ENCODE measurements at regions not wholly inside any gene's neighbourhood (a gene's known extent, or its start where the extent isn't known, plus 50 kb on each side); places are given as distances from the start of the nearest gene placed in this dataset.

- Histone ChIP-seq H3K4me1 (replicated peaks in 1 of 2) (no peaks in the 10 kb centered on the region), H3K9me3 (replicated peaks in 1 of 3) (peaks cover 0 to 5% (median 0%) of the 10 kb centered on the region in 3 donors), H3K36me3 (replicated peaks in 1 of 2) (no peaks in the 10 kb centered on the region), H3K27ac (no peak overlapping the region), H3K27me3 (no peaks in the 10 kb centered on the region), H3K4me3 (no peak overlapping the region)
- TF ChIP-seq, protein P1, sequence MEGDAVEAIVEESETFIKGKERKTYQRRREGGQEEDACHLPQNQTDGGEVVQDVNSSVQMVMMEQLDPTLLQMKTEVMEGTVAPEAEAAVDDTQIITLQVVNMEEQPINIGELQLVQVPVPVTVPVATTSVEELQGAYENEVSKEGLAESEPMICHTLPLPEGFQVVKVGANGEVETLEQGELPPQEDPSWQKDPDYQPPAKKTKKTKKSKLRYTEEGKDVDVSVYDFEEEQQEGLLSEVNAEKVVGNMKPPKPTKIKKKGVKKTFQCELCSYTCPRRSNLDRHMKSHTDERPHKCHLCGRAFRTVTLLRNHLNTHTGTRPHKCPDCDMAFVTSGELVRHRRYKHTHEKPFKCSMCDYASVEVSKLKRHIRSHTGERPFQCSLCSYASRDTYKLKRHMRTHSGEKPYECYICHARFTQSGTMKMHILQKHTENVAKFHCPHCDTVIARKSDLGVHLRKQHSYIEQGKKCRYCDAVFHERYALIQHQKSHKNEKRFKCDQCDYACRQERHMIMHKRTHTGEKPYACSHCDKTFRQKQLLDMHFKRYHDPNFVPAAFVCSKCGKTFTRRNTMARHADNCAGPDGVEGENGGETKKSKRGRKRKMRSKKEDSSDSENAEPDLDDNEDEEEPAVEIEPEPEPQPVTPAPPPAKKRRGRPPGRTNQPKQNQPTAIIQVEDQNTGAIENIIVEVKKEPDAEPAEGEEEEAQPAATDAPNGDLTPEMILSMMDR (IDR thresholded peaks at IDR 0.05) = no peak
- no peak for TF ChIP-seq POLR2A (IDR thresholded peaks at IDR 0.05)
- 66 to 80% (median 75%) methylated on average over 4 of the region's 4 CpGs for WGBS, 4 donors
- intact Hi-C loops (cut with DNase I) = no loop called here
- no peak for DNase-seq
Measured at GRCh38 chr6:94245395-94245794, 826.0 kb upstream of the EPHA7 start.

DNA sequence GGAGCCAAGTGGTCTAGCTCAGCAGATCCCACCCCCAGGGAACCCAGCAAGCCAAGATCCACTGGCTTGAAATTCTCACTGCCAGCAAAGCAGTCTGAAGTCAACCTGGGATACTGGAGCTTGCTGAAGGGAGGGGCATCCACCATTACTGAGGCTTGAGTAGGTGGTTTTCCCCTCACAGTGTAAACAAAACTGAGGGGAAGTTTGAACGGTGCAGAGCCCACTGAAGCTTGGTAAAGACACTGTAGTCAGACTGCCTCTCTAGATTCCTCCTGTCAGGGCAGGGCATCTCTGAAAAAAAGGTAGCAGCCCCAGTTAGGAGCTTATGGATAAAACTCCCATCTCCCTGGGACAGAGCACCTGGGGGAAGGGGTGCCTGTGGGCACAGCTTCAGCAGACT lies 819.5 kb upstream of the EPHA7 start:
- intact Hi-C loops (cut with DNase I) = no loop called here
- WGBS, 4 donors = 30 to 50% (median 41%) methylated on average over 1 of the region's 1 CpG
- Histone ChIP-seq H3K4me1 (replicated peaks in 1 of 2) (no peaks in the 10 kb centered on the region), H3K27me3 (no peaks in the 10 kb centered on the region), H3K36me3 (replicated peaks in 1 of 2) (no peaks in the 10 kb centered on the region), H3K27ac (no peak overlapping the region), H3K9me3 (replicated peaks in 1 of 3) (peaks cover 0 to 5% (median 0%) of the 10 kb centered on the region in 3 donors), H3K4me3 (no peak overlapping the region)
- TF ChIP-seq, protein P1 (IDR thresholded peaks at IDR 0.05) = no peak
- TF ChIP-seq POLR2A (IDR thresholded peaks at IDR 0.05) = no peak
- DNase-seq = no peak

DNA sequence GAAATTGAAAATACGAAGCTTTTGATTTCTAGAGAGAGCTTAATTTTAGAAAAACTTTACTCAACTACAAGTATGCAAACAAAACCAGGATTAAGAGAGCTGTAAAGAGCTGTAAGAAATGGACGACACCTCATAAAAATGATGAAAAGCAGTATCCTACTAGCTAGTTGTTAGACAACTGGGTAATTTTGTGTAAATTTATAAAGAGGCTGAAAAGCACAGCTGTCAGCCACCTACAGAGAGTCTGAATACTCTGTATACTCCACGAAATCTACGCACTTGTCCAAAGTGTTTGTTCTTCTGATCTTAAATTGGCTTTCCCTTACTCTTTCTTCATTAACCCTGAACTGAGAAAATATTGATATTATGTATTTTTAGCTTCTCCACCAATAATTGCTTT lies 808.4 kb upstream of the EPHA7 start:
- WGBS, 4 donors = 50 to 78% (median 67%) methylated on average over 4 of the region's 4 CpGs
- Histone ChIP-seq H3K4me1 (replicated peaks in 1 of 2) (no peaks in the 10 kb centered on the region), H3K27me3 (no peaks in the 10 kb centered on the region), H3K4me3 (no peak overlapping the region), H3K36me3 (replicated peaks in 1 of 2) (no peaks in the 10 kb centered on the region), H3K27ac (no peak overlapping the region), H3K9me3 (replicated peaks in 1 of 3) (no peaks in the 10 kb centered on the region)
- no peak for DNase-seq
- intact Hi-C loops (cut with DNase I) = no loop called here
- no peak for TF ChIP-seq POLR2A (IDR thresholded peaks at IDR 0.05)
- TF ChIP-seq, protein P1 (IDR thresholded peaks at IDR 0.05) = no peak

DNA sequence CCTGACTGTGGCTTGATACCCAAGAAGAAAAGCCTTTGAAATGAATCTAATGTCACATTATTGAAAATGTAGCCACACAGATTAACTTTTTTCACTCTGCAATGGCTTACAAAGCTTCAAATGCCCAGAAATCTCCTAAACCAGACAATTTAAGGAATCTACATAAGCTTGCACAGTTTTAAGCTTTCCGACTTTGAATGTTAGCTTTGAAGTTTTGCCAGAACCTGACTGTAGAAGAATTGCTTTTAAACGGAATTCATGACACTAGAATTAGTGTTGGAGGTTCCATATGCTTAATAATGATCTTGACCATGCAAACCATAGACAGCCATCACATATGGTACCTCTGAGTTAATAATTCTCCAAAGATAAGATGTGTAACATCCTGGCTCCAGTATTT lies 798.5 kb upstream of the EPHA7 start:
- Histone ChIP-seq H3K4me1 (replicated peaks in 1 of 2) (no peaks in the 10 kb centered on the region), H3K9me3 (replicated peaks in 1 of 3) (no peaks in the 10 kb centered on the region), H3K27ac (no peak overlapping the region), H3K4me3 (no peak overlapping the region), H3K36me3 (replicated peaks in 1 of 2) (no peaks in the 10 kb centered on the region), H3K27me3 (no peaks in the 10 kb centered on the region)
- TF ChIP-seq, protein P1 (IDR thresholded peaks at IDR 0.05) = no peak
- TF ChIP-seq POLR2A (IDR thresholded peaks at IDR 0.05) = no peak
- DNase-seq = no peak
- 36 to 43% (median 39%) methylated on average over 2 of the region's 2 CpGs for WGBS, 4 donors
- intact Hi-C loops (cut with DNase I) = no loop called here

Data from adrenal gland (tissue), 9 donors.